Fibroblast of lung (primary cell): ENCODE measurements at regions not wholly inside any gene's neighbourhood (a gene's known extent, or its start where the extent isn't known, plus 50 kb on each side); places are given as distances from the start of the nearest gene placed in this dataset.

Experiments
- DNase-seq, 2 donors: peaks; one replicate each; pipeline versions ENCODE4 v3.0.0 to v3.0.0-alpha.2; 2010; ENCODE audit warnings: low read depth in 2 of 2
- H2AFZ ChIP-seq: 2 replicates; pipeline ENCODE4 v1.5.1; 2012; ENCODE audit warnings: low read length, control low read depth, inconsistent platforms
- H3K27ac ChIP-seq: 2 replicates; pipeline ENCODE4 v1.5.1; 2011; ENCODE audit warnings: low read length, control low read depth; ENCODE audit not compliant: insufficient read depth
- H3K27me3 ChIP-seq: 2 replicates; pipeline ENCODE4 v1.5.1; 2011; ENCODE audit warnings: mild to moderate bottlenecking, low read length; ENCODE audit not compliant: control insufficient read depth, insufficient read depth
- H3K36me3 ChIP-seq: 2 replicates; pipeline ENCODE4 v1.5.1; 2011; ENCODE audit warnings: low read length; ENCODE audit not compliant: control insufficient read depth, insufficient read depth
- H3K4me1 ChIP-seq: 2 replicates; pipeline ENCODE4 v1.5.1; 2011; ENCODE audit warnings: low read length; ENCODE audit not compliant: control insufficient read depth, insufficient read depth; ENCODE audit errors: extremely low read depth
- H3K4me2 ChIP-seq: 2 replicates; pipeline ENCODE4 v1.5.1; 2011; ENCODE audit warnings: low read length, control low read depth; ENCODE audit not compliant: insufficient read depth; ENCODE audit errors: extremely low read depth
- H3K4me3 ChIP-seq, 4 experiments: fragments of 200-600 bp in 1 of 4; sonication (generic) in 1 of 4; replicated peaks in 1 of 4; 2 replicates each; pipeline ENCODE4 v1.5.1; 2011 to 2016; ENCODE audit warnings: low read length in 4 of 4, low read depth in 3 of 4, mild to moderate bottlenecking in 3 of 4, control low read depth in 2 of 4, inconsistent platforms in 1 of 4, mixed read lengths in 1 of 4; ENCODE audit not compliant: insufficient read depth in 1 of 4; ENCODE audit errors: control extremely low read depth in 1 of 4
- H3K79me2 ChIP-seq: 2 replicates; pipeline ENCODE4 v1.5.1; 2012; ENCODE audit warnings: mild to moderate bottlenecking, low read length, inconsistent platforms; ENCODE audit not compliant: control insufficient read depth, insufficient read depth
- H3K9ac ChIP-seq: 2 replicates; pipeline ENCODE4 v1.5.1; 2011; ENCODE audit warnings: mild to moderate bottlenecking, low read length, control low read depth; ENCODE audit not compliant: insufficient read depth
- H3K9me3 ChIP-seq: 2 replicates; pipeline ENCODE4 v1.5.1; 2012; ENCODE audit warnings: low read depth, low read length; ENCODE audit not compliant: control insufficient read depth, insufficient read depth
- H4K20me1 ChIP-seq: 2 replicates; pipeline ENCODE4 v1.5.1; 2011; ENCODE audit warnings: low read length; ENCODE audit not compliant: control insufficient read depth, insufficient read depth; ENCODE audit errors: extremely low read depth
- CTCF ChIP-seq, 2 donors: IDR thresholded peaks in 1 of 2; conservative IDR thresholded peaks in 1 of 2; 1 replicate in 1 of 2; 2 replicates in 1 of 2; pipeline ENCODE4 v1.5.1; 2011 to 2012; ENCODE audit warnings: low read length in 2 of 2, control low read depth in 1 of 2, inconsistent platforms in 1 of 2, low read depth in 1 of 2, mild to moderate bottlenecking in 1 of 2
- EZH2 ChIP-seq: IDR thresholded peaks from 2 replicates; pipeline ENCODE4 v1.5.1; 2012; ENCODE audit warnings: low read length, control low read depth, mild to moderate bottlenecking; ENCODE audit errors: missing control alignments

DNA sequence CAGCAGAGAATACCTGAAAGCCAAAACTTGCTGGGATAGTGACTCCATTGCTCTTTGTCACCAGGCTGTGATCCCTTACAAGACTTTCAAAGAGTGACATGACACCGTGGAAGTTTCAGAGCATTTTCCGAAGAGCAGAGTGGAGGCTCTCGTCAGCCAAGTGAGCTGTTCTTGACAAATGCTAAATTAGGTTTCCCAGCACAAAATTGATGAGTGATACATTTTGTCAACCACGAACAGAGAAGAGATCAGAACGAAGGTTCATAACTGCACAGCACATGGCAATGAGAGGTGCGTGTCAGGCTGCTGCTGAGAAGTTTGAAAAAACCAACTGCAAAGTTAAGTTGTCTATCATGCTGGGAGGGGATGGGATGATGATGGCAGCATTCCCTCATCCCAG lies 184.4 kb upstream of the C1orf174 start:
- Histone ChIP-seq H3K4me3 (no peak overlapping the region), H3K79me2 (no peaks in the 10 kb centered on the region), H3K36me3 (no peaks in the 10 kb centered on the region), H3K9me3 (no peaks in the 10 kb centered on the region), H3K4me1 (no peaks in the 10 kb centered on the region), H3K27ac (no peak overlapping the region), H3K9ac (no peak overlapping the region), H3K27me3 (no peaks in the 10 kb centered on the region), H3K4me2 (no peak overlapping the region), H4K20me1 (no peaks in the 10 kb centered on the region), H2AFZ (no peak overlapping the region)
- no peak for DNase-seq
- TF ChIP-seq CTCF (conservative IDR thresholded peaks at IDR 0.05 in 1 of 2, IDR thresholded peaks at IDR 0.05 in 1 of 2; ENCODE audit: low read depth in 1 of 2, low read length in 2 of 2) (no peak), EZH2 (no peak)

DNA sequence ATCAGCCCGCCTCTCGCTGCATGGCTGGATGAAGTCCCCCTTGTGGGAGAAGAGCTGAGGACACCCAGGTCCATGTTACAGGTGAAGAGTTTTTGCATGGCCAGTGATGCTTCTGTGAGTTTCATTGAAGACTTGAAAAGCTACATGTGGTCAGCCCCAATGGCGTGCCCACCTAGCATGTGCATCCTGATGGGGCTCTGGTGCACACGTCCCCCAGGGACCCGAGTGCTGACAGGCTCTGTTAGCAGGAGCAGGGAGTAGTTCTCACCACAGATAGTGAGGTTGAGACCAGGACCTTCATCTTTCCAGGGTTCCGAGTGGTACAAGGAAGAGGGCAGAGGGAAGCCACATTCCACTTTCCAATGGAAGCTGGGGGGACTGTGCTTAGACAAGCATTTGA lies 184.8 kb upstream of the C1orf174 start:
- TF ChIP-seq EZH2 (no peak), CTCF (conservative IDR thresholded peaks at IDR 0.05 in 1 of 2, IDR thresholded peaks at IDR 0.05 in 1 of 2; ENCODE audit: low read depth in 1 of 2, low read length in 2 of 2) (no peak)
- DNase-seq, result no peak

GRCh38 chr1:4085546-4085945 lies 185.5 kb upstream of the C1orf174 start:
- DNase-seq, result no peak
- H3K27ac ChIP-seq, result no peak overlapping the region
- no peak overlapping the region for H3K4me2 ChIP-seq
- no peaks in the 10 kb centered on the region for H3K4me1 ChIP-seq
- no peak overlapping the region for H2AFZ ChIP-seq
- H3K9me3 ChIP-seq, result no peaks in the 10 kb centered on the region
- no peaks in the 10 kb centered on the region for H3K27me3 ChIP-seq
- no peaks in the 10 kb centered on the region for H4K20me1 ChIP-seq
- H3K4me3 ChIP-seq, result no peak overlapping the region
- no peaks in the 10 kb centered on the region for H3K79me2 ChIP-seq
- H3K36me3 ChIP-seq, result no peaks in the 10 kb centered on the region
- TF ChIP-seq CTCF (conservative IDR thresholded peaks at IDR 0.05 in 1 of 2, IDR thresholded peaks at IDR 0.05 in 1 of 2; ENCODE audit: low read depth in 1 of 2, low read length in 2 of 2) (no peak), EZH2 (no peak)
- H3K9ac ChIP-seq, result no peak overlapping the region

More for the DNA sequence above, 184.8 kb upstream of the C1orf174 start:
- no peaks in the 10 kb centered on the region for H3K27me3 ChIP-seq
- no peaks in the 10 kb centered on the region for H3K4me1 ChIP-seq
- H2AFZ ChIP-seq, result no peak overlapping the region
- no peaks in the 10 kb centered on the region for H3K9me3 ChIP-seq
- H3K36me3 ChIP-seq, result no peaks in the 10 kb centered on the region
- no peak overlapping the region for H3K4me3 ChIP-seq
- no peak overlapping the region for H3K4me2 ChIP-seq
- H3K27ac ChIP-seq, result no peak overlapping the region
- no peaks in the 10 kb centered on the region for H4K20me1 ChIP-seq
- no peak overlapping the region for H3K9ac ChIP-seq
- H3K79me2 ChIP-seq, result no peaks in the 10 kb centered on the region
